ENCODE measurements at regions not wholly inside any gene's neighbourhood (a gene's known extent, or its start where the extent isn't known, plus 50 kb on each side); places are given as distances from the start of the nearest gene placed in this dataset.

GRCh38 chr10:8420182-8420581 is 365.7 kb downstream of the GATA3 start:
- Histone ChIP-seq H3K4me1 (ENCODE audit: insufficient read depth, poor library complexity, severe bottlenecking) (no peaks in the 10 kb centered on the region), H3K27ac (ENCODE audit: poor library complexity, severe bottlenecking) (no peak overlapping the region), H3K36me3 (ENCODE audit: low read depth) (no peaks in the 10 kb centered on the region), H3K4me3 (ENCODE audit: severe bottlenecking) (no peak overlapping the region), H3K27me3 (ENCODE audit: insufficient read depth, poor library complexity, severe bottlenecking) (no peaks in the 10 kb centered on the region), H3K9me3 (ENCODE audit: severe bottlenecking) (no peaks in the 10 kb centered on the region)
- ATAC-seq (ENCODE audit: low read depth) (no peak), DNase-seq (ENCODE audit: low spot score) (no peak)
- no peak for TF ChIP-seq CTCF (IDR thresholded peaks at IDR 0.05; ENCODE audit: poor library complexity, severe bottlenecking)

GRCh38 chr10:8424555-8425211 is 370.2 kb downstream of the GATA3 start:
- Histone ChIP-seq H3K36me3 (ENCODE audit: low read depth) (no peaks in the 10 kb centered on the region), H3K4me3 (ENCODE audit: severe bottlenecking) (no peak overlapping the region), H3K9me3 (ENCODE audit: severe bottlenecking) (no peaks in the 10 kb centered on the region), H3K27ac (ENCODE audit: poor library complexity, severe bottlenecking) (no peak overlapping the region), H3K4me1 (ENCODE audit: insufficient read depth, poor library complexity, severe bottlenecking) (no peaks in the 10 kb centered on the region), H3K27me3 (ENCODE audit: insufficient read depth, poor library complexity, severe bottlenecking) (no peaks in the 10 kb centered on the region)
- TF ChIP-seq CTCF (IDR thresholded peaks at IDR 0.05; ENCODE audit: poor library complexity, severe bottlenecking) = no peak
- ATAC-seq (ENCODE audit: low read depth) (no peak), DNase-seq (ENCODE audit: low spot score) (no peak)

GRCh38 chr10:8428654-8429053 is 374.2 kb downstream of the GATA3 start:
- Histone ChIP-seq H3K36me3 (ENCODE audit: low read depth) (no peaks in the 10 kb centered on the region), H3K9me3 (ENCODE audit: severe bottlenecking) (no peaks in the 10 kb centered on the region), H3K4me3 (ENCODE audit: severe bottlenecking) (no peak overlapping the region), H3K4me1 (ENCODE audit: insufficient read depth, poor library complexity, severe bottlenecking) (no peaks in the 10 kb centered on the region), H3K27ac (ENCODE audit: poor library complexity, severe bottlenecking) (no peak overlapping the region), H3K27me3 (ENCODE audit: insufficient read depth, poor library complexity, severe bottlenecking) (no peaks in the 10 kb centered on the region)
- DNase-seq (ENCODE audit: low spot score) (no peak), ATAC-seq (ENCODE audit: low read depth) (no peak)
- TF ChIP-seq CTCF (IDR thresholded peaks at IDR 0.05; ENCODE audit: poor library complexity, severe bottlenecking) = no peak

GRCh38 chr10:8430321-8430720 is 375.8 kb downstream of the GATA3 start:
- no peaks in the 10 kb centered on the region for H3K9me3 ChIP-seq (ENCODE audit: severe bottlenecking)
- H3K27me3 ChIP-seq (ENCODE audit: insufficient read depth, poor library complexity, severe bottlenecking) = no peaks in the 10 kb centered on the region
- no peak overlapping the region for H3K4me3 ChIP-seq (ENCODE audit: severe bottlenecking)
- H3K27ac ChIP-seq (ENCODE audit: poor library complexity, severe bottlenecking) = no peak overlapping the region
- no peak for TF ChIP-seq CTCF (IDR thresholded peaks at IDR 0.05; ENCODE audit: poor library complexity, severe bottlenecking)
- ATAC-seq (ENCODE audit: low read depth) (no peak), DNase-seq (ENCODE audit: low spot score) (no peak)
- H3K4me1 ChIP-seq (ENCODE audit: insufficient read depth, poor library complexity, severe bottlenecking) = peaks cover 3% of the 10 kb centered on the region
- H3K36me3 ChIP-seq (ENCODE audit: low read depth) = no peaks in the 10 kb centered on the region

GRCh38 chr10:8431511-8431910 is 377.0 kb downstream of the GATA3 start:
- TF ChIP-seq CTCF (IDR thresholded peaks at IDR 0.05; ENCODE audit: poor library complexity, severe bottlenecking) = no peak
- Histone ChIP-seq H3K36me3 (ENCODE audit: low read depth) (no peaks in the 10 kb centered on the region), H3K27me3 (ENCODE audit: insufficient read depth, poor library complexity, severe bottlenecking) (no peaks in the 10 kb centered on the region), H3K9me3 (ENCODE audit: severe bottlenecking) (no peaks in the 10 kb centered on the region), H3K4me3 (ENCODE audit: severe bottlenecking) (no peak overlapping the region), H3K27ac (ENCODE audit: poor library complexity, severe bottlenecking) (no peak overlapping the region), H3K4me1 (ENCODE audit: insufficient read depth, poor library complexity, severe bottlenecking) (peaks cover 9% of the 10 kb centered on the region)
- no peak for DNase-seq (ENCODE audit: low spot score)
- ATAC-seq (ENCODE audit: low read depth) = no peak

Measured in RWPE2 (cell line).